Activated T-cell treated with anti-CD3 and anti-CD28 coated beads for 4 hours (primary cell): ENCODE measurements at regions not wholly inside any gene's neighbourhood (a gene's known extent, or its start where the extent isn't known, plus 50 kb on each side); places are given as distances from the start of the nearest gene placed in this dataset.

Source experiments
- DNase-seq: peaks from one replicate; pipeline ENCODE4 v3.0.0-alpha.2; 2020

DNA sequence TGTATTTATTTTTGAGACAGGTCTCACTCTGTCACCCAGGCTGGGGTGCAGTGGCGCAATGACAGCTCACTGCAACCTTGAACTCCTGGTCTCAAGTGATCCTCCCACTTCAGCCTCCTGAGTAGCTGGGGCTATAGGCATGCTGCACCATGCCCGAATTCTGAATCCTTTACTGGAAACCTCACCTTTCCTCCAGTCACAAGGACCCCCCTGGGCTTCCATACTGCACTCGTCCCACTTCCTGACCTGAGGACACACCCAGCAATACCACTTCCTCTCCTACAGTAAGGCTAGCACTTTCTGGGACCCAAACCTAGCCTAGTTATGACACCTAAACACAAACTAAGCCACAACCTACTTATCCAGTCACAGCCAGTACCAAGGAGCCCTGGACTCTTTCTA lies 68.2 kb downstream of the FAM217A start:
- DNase-seq: no peak

DNA sequence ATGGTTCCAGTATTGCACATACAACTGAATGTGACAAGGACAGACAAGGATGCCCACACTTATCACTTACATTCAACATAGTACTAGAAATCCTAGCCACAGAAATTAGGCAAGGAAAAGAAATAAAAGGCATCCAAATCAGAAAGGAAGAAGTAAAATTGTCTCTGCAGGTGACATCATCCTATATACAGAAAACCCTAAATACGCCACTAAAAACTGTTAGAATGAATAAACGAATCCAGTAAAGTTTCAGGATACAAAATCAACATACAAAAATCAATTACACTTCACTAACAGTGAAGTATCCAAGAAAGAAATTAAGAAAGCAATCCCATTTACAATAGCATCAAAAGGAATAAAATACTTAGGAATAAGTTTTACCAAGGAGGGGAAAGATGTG lies 66.1 kb downstream of the FAM217A start:
- DNase-seq: no peak

DNA sequence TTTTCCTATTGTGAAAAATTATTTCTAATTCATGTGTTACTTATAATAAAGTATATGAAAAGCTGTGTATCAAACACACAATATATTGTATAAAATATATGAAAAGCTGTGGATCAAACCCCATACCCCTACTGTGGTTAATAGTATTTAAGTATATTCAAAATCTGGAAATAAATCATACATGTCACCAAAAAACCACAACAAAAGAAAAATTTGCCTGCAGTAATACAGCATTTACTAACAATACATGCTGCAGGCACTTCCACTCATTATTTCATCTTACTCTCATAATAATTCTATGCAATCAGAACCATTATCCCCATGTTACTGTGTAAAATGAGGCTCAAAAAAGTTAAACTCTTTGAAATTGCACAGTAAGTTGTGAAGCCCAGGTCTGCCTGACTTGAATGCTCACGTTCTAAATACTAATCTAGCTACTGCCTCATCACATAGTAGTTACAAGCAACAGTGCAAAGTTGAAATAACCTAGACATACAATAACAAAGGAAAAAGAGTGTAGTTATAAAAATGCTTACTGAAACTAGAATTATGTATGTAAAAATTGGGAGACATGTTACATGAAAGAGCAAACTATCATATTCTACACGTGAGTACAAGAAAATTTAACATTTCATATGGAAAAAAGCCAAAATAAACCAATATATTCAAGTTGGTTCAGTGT lies 61.7 kb downstream of the FAM217A start:
- no peak for DNase-seq

DNA sequence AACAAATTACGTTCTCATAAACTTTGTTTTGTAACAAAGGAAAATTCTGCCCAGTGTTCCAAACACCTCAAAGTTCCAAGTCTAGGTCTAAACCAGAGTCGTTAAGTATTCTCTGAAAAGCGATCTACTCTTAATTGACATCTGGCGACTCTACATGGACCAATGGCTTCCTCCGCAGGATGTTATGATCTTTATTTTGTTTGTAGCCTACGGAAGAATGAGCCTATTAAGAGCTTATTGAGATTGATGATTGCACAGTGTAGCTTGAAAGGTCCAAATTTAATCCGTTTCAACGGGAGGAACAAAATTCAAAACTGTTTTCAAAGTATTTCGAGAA lies 61.1 kb downstream of the FAM217A start:
- DNase-seq: no peak

DNA sequence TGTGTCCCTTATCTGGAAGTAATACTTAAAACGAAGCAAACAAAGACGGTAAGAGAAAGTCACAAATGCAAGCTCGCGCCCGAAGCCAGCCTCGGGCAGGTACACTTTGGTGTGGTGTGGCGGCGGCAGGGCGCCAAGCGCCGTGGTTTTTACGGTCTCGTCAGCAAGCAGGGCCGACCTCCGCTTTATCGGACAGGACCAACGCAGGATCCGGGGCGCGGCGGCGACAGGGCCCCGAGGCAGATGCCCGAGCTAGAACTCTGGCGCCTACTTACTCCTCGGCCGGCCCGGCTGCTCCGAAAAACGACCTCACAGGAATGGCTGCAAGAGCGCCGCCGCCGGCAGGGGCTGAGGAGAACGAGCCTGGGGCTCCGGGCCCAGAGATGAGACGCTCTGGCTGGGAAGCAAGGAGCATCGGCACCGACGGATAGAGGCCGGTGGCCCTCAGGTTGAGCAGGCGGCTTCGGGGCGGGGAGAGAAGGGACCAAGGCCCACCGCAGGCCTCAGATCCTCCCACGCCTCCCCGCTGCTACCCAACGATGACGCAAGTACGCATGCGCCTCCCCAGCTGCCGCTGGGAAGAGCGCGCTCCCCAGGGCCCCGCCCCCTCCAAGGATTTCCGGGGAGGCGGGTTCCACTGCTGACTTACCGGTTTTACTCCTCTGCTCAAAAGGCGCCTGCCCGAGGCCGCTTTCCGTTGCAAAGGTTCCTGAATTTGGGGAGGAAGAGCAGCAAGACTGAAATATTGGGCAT lies 60.6 kb downstream of the FAM217A start:
- DNase-seq: peak; percentile 94
